Liver (tissue), 3 donors: ENCODE measurements at regions not wholly inside any gene's neighbourhood (a gene's known extent, or its start where the extent isn't known, plus 50 kb on each side); places are given as distances from the start of the nearest gene placed in this dataset.

Experiments
- CTCF ChIP-seq: fragments of 150-350 bp; IDR thresholded peaks from 2 replicates; pipeline ENCODE4 v1.5.1; 2017; ENCODE audit warnings: improper control_type of control experiment, low read depth, low read length; ENCODE audit not compliant: missing input control
- JUND ChIP-seq, 2 donors: IDR thresholded peaks; 2 replicates each; pipeline ENCODE4 v1.6.1; 2016; ENCODE audit warnings: antibody characterized with exemption in 2 of 2
- RAD21 ChIP-seq, 2 donors: IDR thresholded peaks; 2 replicates each; pipeline ENCODE4 v1.6.1; 2016; ENCODE audit warnings: antibody characterized with exemption in 2 of 2, mild to moderate bottlenecking in 2 of 2
- YY1 ChIP-seq: IDR thresholded peaks from 2 replicates; pipeline ENCODE4 v1.6.1; 2016; ENCODE audit warnings: antibody characterized with exemption, mild to moderate bottlenecking
- ZBTB33 ChIP-seq: IDR thresholded peaks from 2 replicates; pipeline ENCODE4 v1.6.1; 2016; ENCODE audit warnings: antibody characterized with exemption
- TF ChIP-seq, protein P1 (sequence below): IDR thresholded peaks from 2 replicates; pipeline ENCODE4 v1.6.1; 2016; ENCODE audit warnings: antibody characterized with exemption
- donor health status: healthy.
- donor health status: healthy.

DNA sequence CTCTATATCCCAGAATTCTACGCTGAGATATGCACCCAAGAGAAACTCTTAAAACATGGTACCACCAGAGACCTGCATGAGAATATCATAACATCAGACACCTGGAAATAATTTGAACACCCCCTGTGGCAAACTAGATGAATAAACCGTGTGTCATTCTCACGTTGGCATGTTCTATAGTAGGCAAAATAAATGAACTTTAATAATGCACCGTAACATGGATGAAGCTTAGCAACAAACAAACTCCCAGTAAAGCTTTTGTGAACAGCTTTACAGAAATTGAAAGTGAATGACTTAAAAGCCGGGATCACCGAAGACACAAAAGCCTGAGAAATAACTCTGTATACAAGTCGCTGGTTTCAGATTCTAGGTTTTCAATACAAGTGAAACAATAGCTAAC is 1166.8 kb upstream of the CITED2 start:
- TF ChIP-seq CTCF (no peak), ZBTB33 (no peak), RAD21 (IDR thresholded peaks at IDR 0.05) (no peak), YY1 (no peak), JUND (IDR thresholded peaks at IDR 0.05) (no peak)
- TF ChIP-seq, protein P1, sequence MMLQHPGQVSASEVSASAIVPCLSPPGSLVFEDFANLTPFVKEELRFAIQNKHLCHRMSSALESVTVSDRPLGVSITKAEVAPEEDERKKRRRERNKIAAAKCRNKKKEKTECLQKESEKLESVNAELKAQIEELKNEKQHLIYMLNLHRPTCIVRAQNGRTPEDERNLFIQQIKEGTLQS, result no peak
